ENCODE measurements at regions not wholly inside any gene's neighbourhood (a gene's known extent, or its start where the extent isn't known, plus 50 kb on each side); places are given as distances from the start of the nearest gene placed in this dataset.

GRCh38 chr10:109178591-109178990, 744.7 kb downstream of the XPNPEP1 start:
- no peaks in the 10 kb centered on the region for H3K36me3 Mint-ChIP-seq
- no peaks in the 10 kb centered on the region for H3K4me1 Mint-ChIP-seq
- no peak overlapping the region for H3K4me3 Mint-ChIP-seq
- no peak overlapping the region for H3K27ac Mint-ChIP-seq
- peaks cover 11% of the 10 kb centered on the region for H3K9me3 Mint-ChIP-seq
- ATAC-seq (no peak), DNase-seq (ENCODE audit: low spot score in 2 of 2) (no peak)

DNA sequence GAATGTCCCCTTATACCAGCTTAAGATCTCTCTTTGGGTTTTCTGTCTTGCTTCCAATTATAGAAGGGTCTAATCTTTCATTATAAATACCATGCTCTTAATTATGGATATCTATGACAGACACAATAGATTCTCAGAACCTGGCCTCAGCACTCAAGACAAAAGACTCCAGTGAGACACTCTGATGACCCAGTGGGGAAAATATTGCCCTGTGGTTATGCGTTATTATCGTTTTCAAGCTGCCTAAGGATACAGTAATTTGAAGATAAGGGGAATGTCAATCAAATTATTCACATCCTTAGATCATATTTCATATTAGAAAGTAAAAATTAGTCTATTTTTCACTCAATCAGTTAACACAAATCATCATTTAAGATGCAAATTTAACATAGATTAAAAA, 748.8 kb downstream of the XPNPEP1 start:
- Mint-ChIP-seq H3K4me1 (no peaks in the 10 kb centered on the region), H3K36me3 (no peaks in the 10 kb centered on the region), H3K27ac (no peak overlapping the region), H3K4me3 (no peak overlapping the region), H3K9me3 (peaks cover 21% of the 10 kb centered on the region)
- ATAC-seq (no peak), DNase-seq (ENCODE audit: low spot score in 2 of 2) (no peak)

DNA sequence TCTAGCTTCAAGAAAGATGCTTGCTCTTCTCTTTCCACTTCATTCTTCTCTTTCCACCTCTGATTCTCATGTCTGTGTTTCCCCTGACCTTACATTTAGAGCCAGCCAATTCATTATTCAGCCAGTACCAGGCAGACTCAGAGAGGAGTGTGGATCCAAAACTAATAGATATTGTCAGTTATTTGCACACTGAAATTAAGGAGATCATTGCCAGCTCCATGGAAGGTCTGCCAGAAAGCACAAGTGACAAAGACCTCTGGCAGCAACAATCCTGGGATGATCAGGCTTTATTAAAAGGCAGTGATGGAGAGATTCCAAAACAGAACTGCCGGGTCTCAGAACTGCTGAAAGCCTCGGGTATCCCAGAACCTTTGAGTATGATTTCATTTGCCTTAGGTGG, 749.4 kb downstream of the XPNPEP1 start:
- no peaks in the 10 kb centered on the region for H3K4me1 Mint-ChIP-seq
- peaks cover 21% of the 10 kb centered on the region for H3K9me3 Mint-ChIP-seq
- ATAC-seq (no peak), DNase-seq (ENCODE audit: low spot score in 2 of 2) (no peak)
- H3K27ac Mint-ChIP-seq: no peak overlapping the region
- H3K4me3 Mint-ChIP-seq: no peak overlapping the region
- H3K36me3 Mint-ChIP-seq: no peaks in the 10 kb centered on the region

- H3K36me3 Mint-ChIP-seq: no peaks in the 10 kb centered on the region
- no peak for ATAC-seq
- peaks cover 21% of the 10 kb centered on the region for H3K9me3 Mint-ChIP-seq
- DNase-seq (ENCODE audit: low spot score in 2 of 2): no peak
- H3K4me3 Mint-ChIP-seq: no peak overlapping the region
- H3K4me1 Mint-ChIP-seq: no peaks in the 10 kb centered on the region
- no peak overlapping the region for H3K27ac Mint-ChIP-seq
Measured at GRCh38 chr10:109173121-109173520, 750.2 kb downstream of the XPNPEP1 start.

DNA sequence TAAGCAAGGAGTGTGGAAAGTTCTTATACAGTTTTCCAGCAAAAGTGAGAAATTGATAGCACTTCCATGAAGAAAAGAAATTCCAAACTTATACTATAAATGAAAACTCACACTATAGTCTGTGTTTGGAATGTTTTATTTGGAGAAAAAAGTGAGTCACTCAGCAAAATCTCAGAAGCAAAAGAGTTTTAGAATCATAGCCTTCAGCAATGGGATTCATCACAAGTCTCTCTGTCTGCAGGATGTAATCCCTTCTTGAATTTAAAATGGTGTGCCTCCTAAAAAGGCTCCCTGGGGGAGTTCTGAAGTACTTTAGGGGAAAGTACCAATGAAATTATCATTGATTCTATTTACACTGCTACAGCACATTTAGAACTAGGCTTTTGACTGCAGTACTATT, 756.4 kb downstream of the XPNPEP1 start:
- H3K4me1 Mint-ChIP-seq: no peaks in the 10 kb centered on the region
- DNase-seq (ENCODE audit: low spot score in 2 of 2): no peak
- peaks cover 18% of the 10 kb centered on the region for H3K9me3 Mint-ChIP-seq
- H3K4me3 Mint-ChIP-seq: no peak overlapping the region
- no peaks in the 10 kb centered on the region for H3K36me3 Mint-ChIP-seq
- ATAC-seq: no peak
- no peak overlapping the region for H3K27ac Mint-ChIP-seq

DNA sequence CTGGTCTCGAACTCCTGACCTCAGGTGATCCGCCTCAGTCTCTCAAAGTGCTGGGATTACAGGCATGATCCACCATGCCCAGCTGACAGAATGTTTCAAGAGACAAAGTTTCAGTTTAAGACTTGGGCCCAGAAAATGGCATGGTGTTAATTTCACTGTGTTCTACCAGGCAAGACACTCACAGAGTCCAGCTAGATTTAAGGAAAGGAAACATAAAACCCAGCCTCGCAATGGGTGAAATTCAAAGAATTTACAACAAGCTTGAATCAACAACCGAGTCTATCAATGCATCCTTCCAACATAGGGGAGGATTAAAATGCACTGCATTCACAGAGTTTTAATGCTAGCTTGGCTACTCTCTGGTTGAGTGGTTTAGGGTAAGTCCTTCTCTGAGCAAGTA, 764.0 kb downstream of the XPNPEP1 start:
- Mint-ChIP-seq H3K27ac (no peak overlapping the region), H3K36me3 (no peaks in the 10 kb centered on the region), H3K9me3 (peaks cover 11% of the 10 kb centered on the region), H3K4me3 (no peak overlapping the region), H3K4me1 (no peaks in the 10 kb centered on the region)
- no peak for ATAC-seq
- DNase-seq (ENCODE audit: low spot score in 2 of 2): no peak

- H3K36me3 Mint-ChIP-seq: no peaks in the 10 kb centered on the region
- no peak for ATAC-seq
- no peaks in the 10 kb centered on the region for H3K4me1 Mint-ChIP-seq
- no peak overlapping the region for H3K4me3 Mint-ChIP-seq
- H3K9me3 Mint-ChIP-seq: peaks cover 4% of the 10 kb centered on the region
- no peak overlapping the region for H3K27ac Mint-ChIP-seq
- no peak for DNase-seq (ENCODE audit: low spot score in 2 of 2)
Measured at GRCh38 chr10:109156396-109156795, 766.9 kb downstream of the XPNPEP1 start.

- Mint-ChIP-seq H3K36me3 (no peaks in the 10 kb centered on the region), H3K4me1 (no peaks in the 10 kb centered on the region)
Measured at GRCh38 chr10:109149666-109150350, 773.5 kb downstream of the XPNPEP1 start.

DNA sequence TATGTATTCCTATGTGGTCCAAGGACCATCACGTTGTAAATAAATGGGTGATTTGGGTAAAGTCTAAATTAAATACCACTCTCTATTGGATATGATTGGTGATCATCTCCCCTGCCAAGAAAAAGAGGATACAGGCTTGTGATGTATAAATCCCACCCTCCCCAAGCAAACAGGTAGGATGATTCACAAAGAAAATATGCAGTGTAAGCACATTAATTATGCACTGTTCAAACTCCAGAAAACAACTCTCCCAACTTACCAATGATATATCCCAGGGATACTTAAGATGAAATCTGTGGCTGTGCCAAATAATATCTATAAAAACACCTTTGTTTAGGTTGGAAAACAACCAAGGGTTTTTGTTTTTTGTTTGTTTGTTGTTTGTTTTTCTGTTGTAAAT, 795.9 kb downstream of the XPNPEP1 start:
- no peak overlapping the region for H3K4me3 Mint-ChIP-seq
- H3K9me3 Mint-ChIP-seq: no peaks in the 10 kb centered on the region
- ATAC-seq (no peak), DNase-seq (ENCODE audit: low spot score in 2 of 2) (no peak)
- H3K27ac Mint-ChIP-seq: no peak overlapping the region
- H3K4me1 Mint-ChIP-seq: no peaks in the 10 kb centered on the region
- H3K36me3 Mint-ChIP-seq: no peaks in the 10 kb centered on the region

More at GRCh38 chr10:109149666-109150350, 773.5 kb downstream of the XPNPEP1 start:
- H3K4me3 Mint-ChIP-seq: no peak overlapping the region
- DNase-seq (ENCODE audit: low spot score in 2 of 2) (no peak), ATAC-seq (no peak)
- peaks cover 14% of the 10 kb centered on the region for H3K9me3 Mint-ChIP-seq
- H3K27ac Mint-ChIP-seq: no peak overlapping the region

GRCh38 chr10:109126541-109126940, 796.8 kb downstream of the XPNPEP1 start:
- ATAC-seq: no peak
- no peak overlapping the region for H3K27ac Mint-ChIP-seq
- H3K36me3 Mint-ChIP-seq: no peaks in the 10 kb centered on the region

DNA sequence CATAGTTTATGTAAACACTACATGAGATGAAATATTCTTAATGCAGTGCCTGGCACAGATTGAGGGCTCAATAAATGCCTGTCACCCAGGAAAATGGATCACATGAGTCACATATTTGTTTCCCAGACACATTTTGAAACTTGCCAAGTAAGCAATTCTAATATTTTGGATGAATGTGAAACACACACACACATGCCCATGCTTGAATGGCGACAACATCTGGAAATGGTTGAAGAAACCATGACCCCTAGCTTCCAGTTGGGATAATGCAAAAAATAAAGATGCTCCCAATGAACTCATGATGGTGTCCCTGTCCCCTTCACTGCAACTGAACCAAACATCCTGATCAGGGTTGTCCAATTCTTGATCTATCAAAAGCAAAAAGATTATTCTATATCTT, 797.3 kb downstream of the XPNPEP1 start:
- no peaks in the 10 kb centered on the region for H3K4me1 Mint-ChIP-seq
- DNase-seq (ENCODE audit: low spot score in 2 of 2) (no peak), ATAC-seq (no peak)
- no peak overlapping the region for H3K27ac Mint-ChIP-seq
- no peak overlapping the region for H3K4me3 Mint-ChIP-seq
- H3K36me3 Mint-ChIP-seq: no peaks in the 10 kb centered on the region
- H3K9me3 Mint-ChIP-seq: peaks cover 5% of the 10 kb centered on the region

More at GRCh38 chr10:109126541-109126940, 796.8 kb downstream of the XPNPEP1 start:
- Mint-ChIP-seq H3K9me3 (peaks cover 5% of the 10 kb centered on the region), H3K4me1 (no peaks in the 10 kb centered on the region), H3K4me3 (no peak overlapping the region)
- DNase-seq (ENCODE audit: low spot score in 2 of 2): no peak

- Mint-ChIP-seq H3K27ac (no peak overlapping the region), H3K9me3 (peaks cover 18% of the 10 kb centered on the region)
- ATAC-seq: no peak
Measured at GRCh38 chr10:109115179-109115578, 808.1 kb downstream of the XPNPEP1 start.

DNA sequence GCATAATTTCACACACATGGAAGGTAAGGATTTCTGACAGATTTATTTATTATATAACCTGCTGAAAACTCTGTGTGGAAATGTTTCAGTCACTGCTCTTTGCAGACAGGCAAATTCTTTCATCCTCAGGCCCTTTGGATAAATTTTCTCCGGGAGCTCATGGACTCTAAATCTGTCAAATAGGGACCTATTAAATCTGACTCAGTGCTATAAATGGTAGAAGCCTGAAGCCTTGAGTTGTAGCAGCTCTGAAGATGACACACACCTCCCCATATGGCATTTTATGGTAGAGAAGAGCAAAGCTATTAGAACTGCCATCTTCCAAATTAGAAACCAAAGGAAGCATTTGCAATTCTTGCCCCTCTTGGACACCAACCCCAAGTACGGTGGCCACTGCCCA, 808.7 kb downstream of the XPNPEP1 start:
- Mint-ChIP-seq H3K4me1 (no peaks in the 10 kb centered on the region), H3K4me3 (no peak overlapping the region), H3K27ac (no peak overlapping the region), H3K36me3 (no peaks in the 10 kb centered on the region), H3K9me3 (peaks cover 22% of the 10 kb centered on the region)
- ATAC-seq (no peak), DNase-seq (ENCODE audit: low spot score in 2 of 2) (no peak)

More at GRCh38 chr10:109115179-109115578, 808.1 kb downstream of the XPNPEP1 start:
- no peaks in the 10 kb centered on the region for H3K4me1 Mint-ChIP-seq
- H3K4me3 Mint-ChIP-seq: no peak overlapping the region
- no peak for DNase-seq (ENCODE audit: low spot score in 2 of 2)
- H3K36me3 Mint-ChIP-seq: no peaks in the 10 kb centered on the region

DNA sequence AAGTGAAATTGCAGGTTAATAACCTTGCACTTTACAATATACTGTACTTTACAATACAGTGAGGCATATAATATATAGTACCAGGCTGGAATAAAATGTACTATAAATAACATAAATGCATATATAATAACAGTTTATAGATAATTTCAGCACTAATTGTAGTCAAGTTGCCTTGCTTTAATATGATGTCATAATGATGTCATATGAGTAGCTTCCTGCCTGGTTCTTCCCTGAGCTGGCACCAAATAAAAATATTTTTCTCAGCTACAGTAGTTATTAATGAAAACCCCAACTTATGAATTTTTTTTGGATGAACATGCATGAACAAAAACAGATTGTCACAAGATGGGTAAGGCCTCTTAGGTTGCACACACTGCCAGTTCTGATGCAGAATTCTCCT, 816.7 kb downstream of the XPNPEP1 start:
- H3K9me3 Mint-ChIP-seq: peaks cover 6% of the 10 kb centered on the region
- ATAC-seq: no peak
- no peaks in the 10 kb centered on the region for H3K4me1 Mint-ChIP-seq

DNA sequence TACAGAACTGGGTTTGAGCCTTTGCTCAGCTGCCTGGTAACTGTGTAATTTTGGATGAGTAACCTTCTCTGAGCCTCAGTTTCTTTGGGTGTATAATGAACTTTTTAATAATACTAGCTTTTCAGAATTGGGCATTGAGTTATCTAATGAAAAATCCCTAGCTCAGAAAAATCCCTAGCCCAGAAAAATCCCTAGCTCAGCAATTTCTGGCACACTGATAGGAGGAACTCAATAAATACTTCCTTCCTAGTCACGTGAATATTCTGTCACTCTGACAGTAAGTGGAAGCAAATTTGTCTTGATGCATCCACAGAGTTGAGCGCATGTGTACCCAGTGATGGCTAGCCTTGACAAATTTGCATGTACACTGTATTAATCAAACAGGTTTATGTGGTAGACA, 817.6 kb downstream of the XPNPEP1 start:
- no peaks in the 10 kb centered on the region for H3K36me3 Mint-ChIP-seq
- H3K4me3 Mint-ChIP-seq: no peak overlapping the region

More for the DNA sequence above, 816.7 kb downstream of the XPNPEP1 start:
- Mint-ChIP-seq H3K4me3 (no peak overlapping the region), H3K36me3 (no peaks in the 10 kb centered on the region), H3K27ac (no peak overlapping the region)
- no peak for DNase-seq (ENCODE audit: low spot score in 2 of 2)

GRCh38 chr10:109104806-109105205, 818.5 kb downstream of the XPNPEP1 start:
- Mint-ChIP-seq H3K4me3 (no peak overlapping the region), H3K9me3 (peaks cover 6% of the 10 kb centered on the region), H3K27ac (no peak overlapping the region), H3K4me1 (no peaks in the 10 kb centered on the region), H3K36me3 (no peaks in the 10 kb centered on the region)
- ATAC-seq: no peak
- no peak for DNase-seq (ENCODE audit: low spot score in 2 of 2)

More for the DNA sequence above, 817.6 kb downstream of the XPNPEP1 start:
- H3K4me1 Mint-ChIP-seq: no peaks in the 10 kb centered on the region
- no peak overlapping the region for H3K27ac Mint-ChIP-seq
- ATAC-seq: no peak
- DNase-seq (ENCODE audit: low spot score in 2 of 2): no peak
- H3K9me3 Mint-ChIP-seq: peaks cover 6% of the 10 kb centered on the region

All from stimulated activated effector memory CD8-positive, alpha-beta T cell treated with anti-CD3 and anti-CD28 coated beads, Interleukin-12 subunit alpha, Interleukin-12 subunit beta, amount 100 ng/mL, for 72 hours (primary cell).